ENCODE measurements at regions not wholly inside any gene's neighbourhood (a gene's known extent, or its start where the extent isn't known, plus 50 kb on each side); places are given as distances from the start of the nearest gene placed in this dataset.
A peak's percentile ranks its signal among the peaks of the same experiment; 100 is the strongest.

- Histone ChIP-seq H3K4me3 (replicated peaks in 1 of 4; ENCODE audit: control extremely low read depth in 1 of 4, insufficient read depth in 1 of 4, low read depth in 3 of 4, low read length in 4 of 4) (no peak overlapping the region), H3K79me2 (ENCODE audit: control insufficient read depth, insufficient read depth, low read length) (no peaks in the 10 kb centered on the region), H4K20me1 (ENCODE audit: control insufficient read depth, extremely low read depth, insufficient read depth, low read length) (no peaks in the 10 kb centered on the region), H3K9me3 (ENCODE audit: control insufficient read depth, insufficient read depth, low read depth, low read length) (no peaks in the 10 kb centered on the region), H2AFZ (ENCODE audit: low read length) (no peak overlapping the region), H3K9ac (ENCODE audit: insufficient read depth, low read length) (no peak overlapping the region), H3K4me1 (ENCODE audit: control insufficient read depth, extremely low read depth, insufficient read depth, low read length) (no peaks in the 10 kb centered on the region), H3K27me3 (ENCODE audit: control insufficient read depth, insufficient read depth, low read length) (no peaks in the 10 kb centered on the region), H3K4me2 (ENCODE audit: extremely low read depth, insufficient read depth, low read length) (no peak overlapping the region), H3K27ac (ENCODE audit: insufficient read depth, low read length) (no peak overlapping the region), H3K36me3 (ENCODE audit: control insufficient read depth, insufficient read depth, low read length) (no peaks in the 10 kb centered on the region)
- DNase-seq (ENCODE audit: low read depth in 2 of 2) = peak in 1 of 2 donors; percentile 11
- TF ChIP-seq CTCF (conservative IDR thresholded peaks at IDR 0.05 in 1 of 2, IDR thresholded peaks at IDR 0.05 in 1 of 2; ENCODE audit: low read depth in 1 of 2, low read length in 2 of 2) = no peak
- TF ChIP-seq EZH2 (IDR thresholded peaks at IDR 0.05; ENCODE audit: low read length, missing control alignments) = no peak
These were observed 310.6 kb upstream of the MANEA start for GRCh38 chr6:95266537-95267258.

DNA sequence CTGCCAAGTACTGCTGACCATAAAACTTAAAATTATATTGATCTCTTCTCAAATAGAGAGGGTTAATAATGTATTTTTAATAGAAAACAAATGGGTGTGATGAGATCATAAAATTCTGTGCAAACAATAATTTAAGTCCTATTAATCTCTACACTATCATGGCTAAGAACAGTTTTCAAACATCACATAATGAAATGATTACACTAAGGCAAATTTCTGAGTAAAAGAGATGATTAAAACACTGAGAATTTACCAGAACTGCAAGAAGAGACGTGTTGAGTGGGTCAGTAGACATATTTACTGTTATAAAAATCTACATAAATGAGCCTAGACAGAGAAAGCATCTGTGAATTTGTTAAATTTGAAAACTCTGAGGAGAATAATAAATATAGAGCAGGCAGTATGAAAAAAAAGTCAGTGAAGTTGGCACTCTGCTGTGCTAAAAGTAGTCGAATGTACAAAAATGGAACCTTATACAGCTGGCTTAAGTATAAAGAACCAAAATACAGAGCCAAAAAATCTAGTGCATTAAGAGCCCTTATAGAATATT is 302.6 kb upstream of the MANEA start:
- Histone ChIP-seq H3K4me2 (ENCODE audit: extremely low read depth, insufficient read depth, low read length) (no peak overlapping the region), H3K4me1 (ENCODE audit: control insufficient read depth, extremely low read depth, insufficient read depth, low read length) (no peaks in the 10 kb centered on the region)
- TF ChIP-seq EZH2 (IDR thresholded peaks at IDR 0.05; ENCODE audit: low read length, missing control alignments) = no peak
- TF ChIP-seq CTCF (conservative IDR thresholded peaks at IDR 0.05 in 1 of 2, IDR thresholded peaks at IDR 0.05 in 1 of 2; ENCODE audit: low read depth in 1 of 2, low read length in 2 of 2) = no peak

DNA sequence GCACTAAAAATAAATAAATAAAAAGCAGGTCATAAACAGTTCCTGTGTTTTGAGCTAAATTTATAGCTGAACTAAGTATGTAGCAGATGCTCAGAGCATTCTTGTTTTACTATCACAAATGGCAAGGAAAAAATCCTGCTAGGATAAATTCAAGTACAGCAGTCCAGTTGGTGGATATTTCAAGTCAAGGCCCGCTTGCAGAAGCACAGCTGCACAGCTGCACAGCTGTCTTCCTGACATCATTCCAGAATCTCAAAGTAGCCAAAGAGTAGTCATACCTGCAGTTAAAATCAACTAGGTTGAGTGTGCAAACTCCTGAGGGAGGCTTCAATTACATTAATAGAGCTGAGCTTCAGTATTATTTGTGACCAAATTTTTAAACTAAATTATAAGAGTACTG is 297.7 kb upstream of the MANEA start:
- TF ChIP-seq CTCF (conservative IDR thresholded peaks at IDR 0.05 in 1 of 2, IDR thresholded peaks at IDR 0.05 in 1 of 2; ENCODE audit: low read depth in 1 of 2, low read length in 2 of 2) (no peak), EZH2 (IDR thresholded peaks at IDR 0.05; ENCODE audit: low read length, missing control alignments) (no peak)
- Histone ChIP-seq H4K20me1 (ENCODE audit: control insufficient read depth, extremely low read depth, insufficient read depth, low read length) (no peaks in the 10 kb centered on the region), H3K79me2 (ENCODE audit: control insufficient read depth, insufficient read depth, low read length) (no peaks in the 10 kb centered on the region), H3K9ac (ENCODE audit: insufficient read depth, low read length) (no peak overlapping the region), H3K9me3 (ENCODE audit: control insufficient read depth, insufficient read depth, low read depth, low read length) (no peaks in the 10 kb centered on the region), H2AFZ (ENCODE audit: low read length) (no peak overlapping the region), H3K4me2 (ENCODE audit: extremely low read depth, insufficient read depth, low read length) (no peak overlapping the region), H3K4me3 (replicated peaks in 1 of 4; ENCODE audit: control extremely low read depth in 1 of 4, insufficient read depth in 1 of 4, low read depth in 3 of 4, low read length in 4 of 4) (no peak overlapping the region), H3K36me3 (ENCODE audit: control insufficient read depth, insufficient read depth, low read length) (no peaks in the 10 kb centered on the region), H3K4me1 (ENCODE audit: control insufficient read depth, extremely low read depth, insufficient read depth, low read length) (no peaks in the 10 kb centered on the region), H3K27me3 (ENCODE audit: control insufficient read depth, insufficient read depth, low read length) (no peaks in the 10 kb centered on the region), H3K27ac (ENCODE audit: insufficient read depth, low read length) (no peak overlapping the region)
- DNase-seq (ENCODE audit: low read depth in 2 of 2) = no peak

More for the DNA sequence above, 302.6 kb upstream of the MANEA start:
- Histone ChIP-seq H2AFZ (ENCODE audit: low read length) (no peak overlapping the region), H3K9me3 (ENCODE audit: control insufficient read depth, insufficient read depth, low read depth, low read length) (no peaks in the 10 kb centered on the region), H3K9ac (ENCODE audit: insufficient read depth, low read length) (no peak overlapping the region), H3K27ac (ENCODE audit: insufficient read depth, low read length) (no peak overlapping the region), H3K36me3 (ENCODE audit: control insufficient read depth, insufficient read depth, low read length) (no peaks in the 10 kb centered on the region), H3K27me3 (ENCODE audit: control insufficient read depth, insufficient read depth, low read length) (no peaks in the 10 kb centered on the region), H3K79me2 (ENCODE audit: control insufficient read depth, insufficient read depth, low read length) (no peaks in the 10 kb centered on the region), H3K4me3 (replicated peaks in 1 of 4; ENCODE audit: control extremely low read depth in 1 of 4, insufficient read depth in 1 of 4, low read depth in 3 of 4, low read length in 4 of 4) (no peak overlapping the region), H4K20me1 (ENCODE audit: control insufficient read depth, extremely low read depth, insufficient read depth, low read length) (no peaks in the 10 kb centered on the region)
- no peak for DNase-seq (ENCODE audit: low read depth in 2 of 2)
